Left ventricle myocardium inferior (tissue), 1 donor: ENCODE measurements at regions not wholly inside any gene's neighbourhood (a gene's known extent, or its start where the extent isn't known, plus 50 kb on each side); places are given as distances from the start of the nearest gene placed in this dataset.

Source experiments
- DNase-seq: peaks from one replicate; pipeline ENCODE4 v3.0.0-alpha.2; 2020
- H3K27ac ChIP-seq: fragments of 200-600 bp; replicated peaks from 2 replicates; pipeline ENCODE4 v1.8.0; 2021
- H3K27me3 ChIP-seq: fragments of 200-600 bp; 2 replicates; pipeline ENCODE4 v1.8.0; 2021; ENCODE audit warnings: low read depth
- H3K36me3 ChIP-seq: fragments of 200-600 bp; 2 replicates; pipeline ENCODE4 v1.8.0; 2021
- H3K4me1 ChIP-seq: fragments of 200-600 bp; 2 replicates; pipeline ENCODE4 v1.8.0; 2021
- H3K4me3 ChIP-seq: fragments of 200-600 bp; 2 replicates; pipeline ENCODE4 v1.8.0; 2021; ENCODE audit warnings: mild to moderate bottlenecking, moderate library complexity
- H3K9me3 ChIP-seq: fragments of 200-600 bp; replicated peaks from 2 replicates; pipeline ENCODE4 v1.8.0; 2021
- intact Hi-C: fragments of 100-400 bp; cut with micrococcal nuclease; formaldehyde crosslinking; loops from one replicate; pipeline ENCODE4 v1.11.0; 2022
- TF ChIP-seq, protein P1 (sequence below): fragments of 200-600 bp; IDR thresholded peaks from 2 replicates; pipeline ENCODE4 v1.8.0; 2021; ENCODE audit warnings: antibody characterized with exemption, mild to moderate bottlenecking, borderline replicate concordance
- donor health status: DM: no; HTN: yes; CAD: no; lungs with severe emphysema.

DNA sequence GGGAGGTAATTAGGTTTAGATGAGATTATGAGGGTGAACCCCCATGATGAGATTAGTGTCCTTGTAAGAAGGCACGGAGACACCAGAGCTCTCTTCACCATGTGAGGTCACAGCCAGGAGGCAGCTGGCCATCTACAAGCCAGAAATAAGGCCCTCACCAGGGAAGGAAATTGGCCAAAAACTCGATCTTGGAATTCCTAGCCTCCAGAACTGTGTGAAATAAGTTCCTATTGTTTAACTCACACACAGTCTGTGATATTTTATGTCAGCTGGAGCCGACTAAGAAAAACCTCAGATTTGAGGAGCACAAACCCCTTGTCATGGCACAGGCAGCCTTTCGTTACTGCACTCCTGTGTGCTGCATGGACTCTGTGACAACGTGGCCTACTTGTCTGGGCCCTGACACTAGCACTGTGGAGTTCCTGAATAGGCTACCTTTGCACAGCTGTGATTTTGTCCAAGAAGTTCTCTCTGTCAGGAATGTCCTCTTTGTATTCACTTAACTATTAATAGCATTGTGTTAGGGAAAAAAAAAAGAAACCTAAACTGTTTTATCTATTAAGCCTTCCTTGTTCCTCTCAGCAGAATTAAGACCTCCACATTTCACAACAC is 319.8 kb downstream of the TDRD15 start:
- no peak for DNase-seq
- Histone ChIP-seq H3K27ac (peak overlapping the region; percentile 46), H3K4me1 (peaks cover 8% of the 10 kb centered on the region), H3K36me3 (no peaks in the 10 kb centered on the region), H3K4me3 (no peak overlapping the region), H3K9me3 (no peaks in the 10 kb centered on the region), H3K27me3 (no peaks in the 10 kb centered on the region)
- intact Hi-C loops, result no loop called here
- TF ChIP-seq, protein P1, sequence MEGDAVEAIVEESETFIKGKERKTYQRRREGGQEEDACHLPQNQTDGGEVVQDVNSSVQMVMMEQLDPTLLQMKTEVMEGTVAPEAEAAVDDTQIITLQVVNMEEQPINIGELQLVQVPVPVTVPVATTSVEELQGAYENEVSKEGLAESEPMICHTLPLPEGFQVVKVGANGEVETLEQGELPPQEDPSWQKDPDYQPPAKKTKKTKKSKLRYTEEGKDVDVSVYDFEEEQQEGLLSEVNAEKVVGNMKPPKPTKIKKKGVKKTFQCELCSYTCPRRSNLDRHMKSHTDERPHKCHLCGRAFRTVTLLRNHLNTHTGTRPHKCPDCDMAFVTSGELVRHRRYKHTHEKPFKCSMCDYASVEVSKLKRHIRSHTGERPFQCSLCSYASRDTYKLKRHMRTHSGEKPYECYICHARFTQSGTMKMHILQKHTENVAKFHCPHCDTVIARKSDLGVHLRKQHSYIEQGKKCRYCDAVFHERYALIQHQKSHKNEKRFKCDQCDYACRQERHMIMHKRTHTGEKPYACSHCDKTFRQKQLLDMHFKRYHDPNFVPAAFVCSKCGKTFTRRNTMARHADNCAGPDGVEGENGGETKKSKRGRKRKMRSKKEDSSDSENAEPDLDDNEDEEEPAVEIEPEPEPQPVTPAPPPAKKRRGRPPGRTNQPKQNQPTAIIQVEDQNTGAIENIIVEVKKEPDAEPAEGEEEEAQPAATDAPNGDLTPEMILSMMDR, result no peak

DNA sequence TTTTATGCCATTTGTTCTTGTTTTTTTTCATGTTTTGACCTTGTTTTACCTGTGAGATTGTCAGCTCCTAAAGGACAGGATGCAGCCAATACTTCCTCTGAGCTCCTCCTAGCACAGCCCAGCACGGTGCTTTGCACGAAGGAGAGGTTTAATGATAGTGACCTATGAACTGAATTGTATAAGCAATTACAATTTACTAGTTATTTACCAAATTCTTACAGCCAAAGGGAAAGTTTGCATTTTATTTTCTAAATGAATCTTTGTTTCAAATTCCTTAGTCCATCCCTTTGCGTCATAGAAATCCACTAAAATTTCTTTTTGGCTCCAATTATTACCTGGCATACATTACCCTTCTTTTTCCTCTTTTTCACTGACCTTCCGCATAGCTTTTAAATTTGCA is 326.1 kb downstream of the TDRD15 start:
- intact Hi-C loops, result no loop called here
- TF ChIP-seq, protein P1, result no peak
- Histone ChIP-seq H3K9me3 (no peaks in the 10 kb centered on the region), H3K27me3 (no peaks in the 10 kb centered on the region), H3K36me3 (no peaks in the 10 kb centered on the region), H3K4me1 (peaks cover 10% of the 10 kb centered on the region), H3K27ac (no peak overlapping the region), H3K4me3 (no peak overlapping the region)
- DNase-seq, result no peak

GRCh38 chr2:21451403-21451802 is 327.6 kb downstream of the TDRD15 start:
- DNase-seq, result no peak
- TF ChIP-seq, protein P1, result no peak
- intact Hi-C loops, result no loop called here
- Histone ChIP-seq H3K9me3 (no peaks in the 10 kb centered on the region), H3K4me1 (peaks cover 10% of the 10 kb centered on the region), H3K27ac (no peak overlapping the region), H3K27me3 (no peaks in the 10 kb centered on the region), H3K36me3 (no peaks in the 10 kb centered on the region), H3K4me3 (no peak overlapping the region)

- TF ChIP-seq, protein P1, result no peak
- Histone ChIP-seq H3K27me3 (no peaks in the 10 kb centered on the region), H3K4me3 (no peak overlapping the region), H3K9me3 (no peaks in the 10 kb centered on the region), H3K4me1 (peaks cover 10% of the 10 kb centered on the region), H3K36me3 (no peaks in the 10 kb centered on the region), H3K27ac (no peak overlapping the region)
- DNase-seq, result no peak
- intact Hi-C loops, result no loop called here
These were observed 328.5 kb downstream of the TDRD15 start for GRCh38 chr2:21452263-21452662.

DNA sequence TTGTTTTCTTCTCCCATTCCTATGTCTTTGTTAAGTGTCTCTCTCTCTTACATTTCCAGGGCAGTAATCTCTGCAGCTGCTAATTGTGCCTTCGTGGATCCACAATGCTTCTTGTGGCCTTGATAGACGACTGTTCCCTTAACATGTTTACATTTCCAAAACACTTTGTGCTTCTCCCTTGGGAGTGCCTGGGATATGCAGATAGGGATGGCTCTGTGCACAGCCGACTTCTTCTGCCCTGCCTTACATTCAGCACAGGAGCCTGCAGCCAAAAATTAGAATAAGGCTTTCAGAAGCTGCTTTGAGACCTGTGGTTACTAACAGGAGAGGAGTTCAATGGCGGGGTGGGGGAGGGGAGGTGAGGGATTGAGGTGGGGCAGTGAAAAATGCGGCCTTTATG is 328.9 kb downstream of the TDRD15 start:
- Histone ChIP-seq H3K4me1 (peaks cover 10% of the 10 kb centered on the region), H3K9me3 (peaks cover 2% of the 10 kb centered on the region), H3K4me3 (no peak overlapping the region), H3K36me3 (no peaks in the 10 kb centered on the region), H3K27me3 (no peaks in the 10 kb centered on the region), H3K27ac (no peak overlapping the region)
- intact Hi-C loops, result no loop called here
- TF ChIP-seq, protein P1, result no peak
- DNase-seq, result no peak
